PC-9 (cell line): ENCODE measurements at regions not wholly inside any gene's neighbourhood (a gene's known extent, or its start where the extent isn't known, plus 50 kb on each side); places are given as distances from the start of the nearest gene placed in this dataset.

ENCODE experiments used
- BruUV-seq: library from RNA; stranded (reverse); fragments of 400-500 nt; replicated peaks from 2 replicates; lab custom pipeline; 2021; lab: Mats Ljungman, UMichigan
- CTCF ChIA-PET: fragments of 300-600 bp; sonication (Branson Sonifier 250); formaldehyde crosslinking; loops from one replicate; lab custom pipeline; 2022; ENCODE audit warnings: antibody characterized with exemption; lab: Charles Lee
- POLR2A ChIA-PET: fragments of 300-600 bp; sonication (Branson Sonifier 250); formaldehyde crosslinking; loops from one replicate; lab custom pipeline; 2022; ENCODE audit warnings: antibody characterized with exemption; ENCODE audit not compliant: unreplicated experiment; lab: Charles Lee
- DNase-seq, 2 experiments: peaks; one replicate each; pipeline versions ENCODE4 v3.0.0 to v3.0.0-alpha.2; 2015 to 2022; ENCODE audit warnings: mixed read lengths in 1 of 2
- H2AFZ ChIP-seq: fragments of 200-600 bp; sonication (generic); 2 replicates; pipeline ENCODE4 v1.8.1; 2017; ENCODE audit warnings: antibody characterized with exemption
- H3F3A ChIP-seq: fragments of 200-600 bp; sonication (generic); 2 replicates; pipeline ENCODE4 v1.8.1; 2017; ENCODE audit warnings: antibody characterized with exemption, mild to moderate bottlenecking, low read depth; ENCODE audit not compliant: insufficient read depth
- H3K27ac ChIP-seq: fragments of 200-600 bp; sonication (generic); 2 replicates; pipeline ENCODE4 v1.6.1; 2016; ENCODE audit warnings: mixed run types
- H3K27me3 ChIP-seq: fragments of 200-600 bp; sonication (generic); 2 replicates; pipeline ENCODE4 v1.6.1; 2016; ENCODE audit warnings: low read depth, mixed run types; ENCODE audit not compliant: insufficient read depth
- H3K36me3 ChIP-seq: fragments of 200-600 bp; sonication (generic); 2 replicates; pipeline ENCODE4 v1.6.1; 2016; ENCODE audit warnings: low read depth, mixed run types
- H3K4me1 ChIP-seq: fragments of 200-600 bp; sonication (generic); replicated peaks from 2 replicates; pipeline ENCODE4 v1.6.1; 2016; ENCODE audit warnings: mixed run types; ENCODE audit not compliant: insufficient read depth
- H3K4me2 ChIP-seq: fragments of 200-600 bp; sonication (generic); 2 replicates; pipeline ENCODE4 v1.6.1; 2017; ENCODE audit warnings: mixed run types
- H3K4me3 ChIP-seq: fragments of 200-600 bp; sonication (generic); 2 replicates; pipeline ENCODE4 v1.6.1; 2016; ENCODE audit warnings: mixed run types
- H3K79me2 ChIP-seq: fragments of 200-600 bp; sonication (generic); 2 replicates; pipeline ENCODE4 v1.6.1; 2017; ENCODE audit warnings: low read depth, mixed run types
- H3K9me2 ChIP-seq: fragments of 200-600 bp; sonication (generic); 2 replicates; pipeline ENCODE4 v1.8.1; 2017; ENCODE audit warnings: mild to moderate bottlenecking; ENCODE audit not compliant: insufficient read depth
- H3K9me3 ChIP-seq: fragments of 200-600 bp; sonication (generic); 2 replicates; pipeline ENCODE4 v1.8.1; 2016; ENCODE audit warnings: low read depth; ENCODE audit not compliant: insufficient read depth
- H4K20me1 ChIP-seq: fragments of 200-600 bp; sonication (generic); 2 replicates; pipeline ENCODE4 v1.8.1; 2017; ENCODE audit not compliant: insufficient read depth
- CTCF ChIP-seq: fragments of 200-600 bp; sonication (generic); conservative IDR thresholded peaks from 2 replicates; pipeline ENCODE4 v1.6.1; 2017; ENCODE audit warnings: mixed run types, antibody characterized with exemption, mild to moderate bottlenecking, moderate library complexity
- EZH2 ChIP-seq: fragments of 200-600 bp; sonication (generic); IDR thresholded peaks from 2 replicates; pipeline ENCODE4 v1.8.0; 2017; ENCODE audit warnings: antibody characterized with exemption, low read depth
- intact Hi-C: fragments of 100-400 bp; cut with micrococcal nuclease; formaldehyde crosslinking; loops from one replicate; pipeline ENCODE4 v1.10.0; 2022; ENCODE audit not compliant: unreplicated experiment

- Histone ChIP-seq H3K79me2 (no peaks in the 10 kb centered on the region), H3K4me2 (no peak overlapping the region), H3K9me3 (no peaks in the 10 kb centered on the region), H3K4me3 (no peak overlapping the region), H3K9me2 (no peaks in the 10 kb centered on the region), H3K27ac (no peak overlapping the region), H3K4me1 (no peaks in the 10 kb centered on the region), H2AFZ (no peak overlapping the region), H4K20me1 (no peaks in the 10 kb centered on the region), H3K27me3 (peaks cover 8% of the 10 kb centered on the region), H3K36me3 (no peaks in the 10 kb centered on the region), H3F3A (no peaks in the 10 kb centered on the region)
- no TSS peak for BruUV-seq
- no peak for DNase-seq
- intact Hi-C loops: no loop called here
- no peak for TF ChIP-seq CTCF
- TF ChIP-seq EZH2: no peak
- ChIA-PET CTCF (no interaction called here), POLR2A (no interaction called here)
Measured at GRCh38 chr16:5561800-5562199, 464.2 kb upstream of the EEF2KMT start.

DNA sequence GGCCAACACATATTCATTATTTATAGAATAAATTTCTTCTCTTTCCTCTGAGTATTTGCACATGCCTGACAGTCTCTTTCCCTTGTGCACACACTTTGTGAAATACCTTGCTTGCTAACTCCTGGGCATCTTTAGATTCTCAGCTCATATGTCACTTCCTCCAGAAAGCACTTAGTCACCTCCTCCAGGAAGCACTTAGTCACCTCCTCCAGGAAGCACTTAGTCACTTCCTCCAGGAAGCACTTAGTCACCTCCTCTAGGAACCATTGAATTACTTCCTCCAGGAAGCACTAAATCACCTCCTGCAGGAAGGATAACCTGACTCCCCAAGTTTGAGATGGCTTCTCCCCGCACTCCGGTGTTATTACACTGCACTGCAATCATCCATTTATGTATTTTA lies 462.5 kb upstream of the EEF2KMT start:
- intact Hi-C loops: no loop called here
- DNase-seq: no peak
- H3K79me2 ChIP-seq: no peaks in the 10 kb centered on the region
- no peaks in the 10 kb centered on the region for H3K9me3 ChIP-seq
- H3K9me2 ChIP-seq: no peaks in the 10 kb centered on the region
- H3K4me2 ChIP-seq: no peak overlapping the region
- H2AFZ ChIP-seq: no peak overlapping the region
- H3K36me3 ChIP-seq: no peaks in the 10 kb centered on the region
- ChIA-PET CTCF (no interaction called here), POLR2A (no interaction called here)
- TF ChIP-seq CTCF: no peak
- TF ChIP-seq EZH2: no peak
- no TSS peak for BruUV-seq
- H3F3A ChIP-seq: no peaks in the 10 kb centered on the region
- no peaks in the 10 kb centered on the region for H3K4me1 ChIP-seq
- H3K4me3 ChIP-seq: no peak overlapping the region
- no peaks in the 10 kb centered on the region for H4K20me1 ChIP-seq
- no peak overlapping the region for H3K27ac ChIP-seq
- peaks cover 14% of the 10 kb centered on the region for H3K27me3 ChIP-seq

- Histone ChIP-seq H3K79me2 (no peaks in the 10 kb centered on the region), H3K4me2 (no peak overlapping the region), H3K9me3 (no peaks in the 10 kb centered on the region), H2AFZ (no peak overlapping the region), H3K4me3 (no peak overlapping the region), H3K36me3 (no peaks in the 10 kb centered on the region), H3K9me2 (no peaks in the 10 kb centered on the region), H3F3A (no peaks in the 10 kb centered on the region), H4K20me1 (no peaks in the 10 kb centered on the region), H3K4me1 (no peaks in the 10 kb centered on the region), H3K27me3 (peaks cover 18% of the 10 kb centered on the region; the same call in 1 of the 2 replicates), H3K27ac (no peak overlapping the region)
- BruUV-seq: no TSS peak
- CTCF ChIA-PET: no interaction called here
- POLR2A ChIA-PET: interaction anchor here (0.6 kb wide), 1 partner anchor 9 kb away, joined by 3 read pairs; no protein-coding TSS in a partner anchor
- intact Hi-C loops: no loop called here
- no peak for DNase-seq
- no peak for TF ChIP-seq CTCF
- TF ChIP-seq EZH2: no peak
Measured at GRCh38 chr16:5557966-5558365, 460.4 kb upstream of the EEF2KMT start.
